T-helper 17 cell (primary cell): ENCODE measurements at regions not wholly inside any gene's neighbourhood (a gene's known extent, or its start where the extent isn't known, plus 50 kb on each side); places are given as distances from the start of the nearest gene placed in this dataset.
"Not testable (repeated sequence)": the region's sequence is repeated elsewhere in the genome, so short reads cannot be mapped to it uniquely, and the experiment has no call there.

Source experiments
- ATAC-seq: fragments of 150-1000 bp; cut with Tn5 transposase; 2 replicates; pipeline ENCODE4 v1.10.0; 2021; ENCODE audit warnings: mild to moderate bottlenecking, moderate library complexity
- DNase-seq, 3 donors: peaks; one replicate each; pipeline versions ENCODE4 v3.0.0 to v3.0.0-alpha.2; 2020 to 2021
- H3K9me3 ChIP-seq: one replicate; pipeline ENCODE4 v1.7.0; 2013; ENCODE audit warnings: low read length, mild to moderate bottlenecking; ENCODE audit not compliant: control insufficient read depth, poor library complexity, severe bottlenecking
- H3K27ac Mint-ChIP-seq: one replicate; pipeline ENCODE4 v1.8.0; 2022; ENCODE audit warnings: mild to moderate bottlenecking, moderate library complexity, mixed read lengths
- H3K27me3 Mint-ChIP-seq: one replicate; pipeline ENCODE4 v1.8.0; 2022; ENCODE audit warnings: mixed read lengths
- H3K36me3 Mint-ChIP-seq: one replicate; pipeline ENCODE4 v1.8.0; 2022; ENCODE audit warnings: low read depth, mixed read lengths
- H3K4me1 Mint-ChIP-seq: one replicate; pipeline ENCODE4 v1.8.0; 2022; ENCODE audit warnings: mild to moderate bottlenecking, mixed read lengths
- H3K4me3 Mint-ChIP-seq: one replicate; pipeline ENCODE4 v1.8.0; 2022; ENCODE audit warnings: mild to moderate bottlenecking, moderate library complexity, mixed read lengths

DNA sequence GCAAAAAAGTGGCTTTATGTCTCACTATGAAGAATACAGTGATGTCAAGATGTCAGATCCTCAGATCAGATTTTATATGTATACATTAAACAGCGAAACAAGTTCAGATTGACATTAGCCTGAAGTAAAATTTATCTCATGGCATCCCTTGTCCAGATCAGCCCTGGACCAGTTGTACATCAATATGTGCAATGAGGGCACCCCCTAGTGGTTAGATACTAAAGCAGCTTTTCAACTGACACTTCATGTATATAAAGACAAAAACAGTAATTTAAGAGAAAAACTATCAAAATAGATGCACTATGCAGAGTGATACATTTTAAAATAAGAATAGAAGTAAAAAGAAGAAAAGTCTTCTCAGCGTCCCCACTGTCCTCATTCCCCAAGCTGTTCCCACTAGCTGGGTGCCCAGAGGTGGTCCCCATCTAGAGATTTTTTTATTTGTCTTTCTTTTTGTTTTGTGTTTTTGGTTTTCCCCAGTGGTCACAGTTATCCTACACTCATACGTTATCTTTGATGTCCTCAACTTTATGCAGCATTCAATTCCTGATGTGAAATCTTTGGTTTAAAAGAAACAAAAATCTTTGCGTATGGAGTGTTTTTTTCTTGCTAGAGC lies 2193.4 kb upstream of the RAG2 start:
- Mint-ChIP-seq H3K36me3 (no peaks in the 10 kb centered on the region), H3K4me3 (no peak overlapping the region), H3K27me3 (no peaks in the 10 kb centered on the region), H3K4me1 (no peaks in the 10 kb centered on the region), H3K27ac (no peak overlapping the region)
- no peaks in the 10 kb centered on the region for H3K9me3 ChIP-seq
- ATAC-seq (no peak), DNase-seq (no peak)

DNA sequence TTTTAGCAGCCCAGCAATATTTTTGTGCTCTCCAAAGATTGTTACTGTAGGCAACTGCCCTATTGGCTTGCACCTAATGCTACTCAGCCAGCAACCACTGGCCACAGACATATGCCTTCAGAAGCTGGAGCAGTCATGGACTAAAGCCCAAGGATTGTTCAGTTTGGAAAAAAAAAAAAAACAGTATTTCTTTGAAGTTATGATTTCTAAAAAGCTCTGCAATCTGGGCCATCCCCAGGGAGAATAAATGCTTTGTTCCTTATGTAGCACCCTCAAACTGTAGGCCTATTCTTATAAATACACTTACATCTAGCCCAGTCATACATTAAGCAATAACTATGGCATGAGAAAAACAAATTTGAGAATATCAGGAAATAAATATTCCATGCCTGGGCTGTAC lies 2190.5 kb upstream of the RAG2 start:
- no peaks in the 10 kb centered on the region for H3K9me3 ChIP-seq
- H3K4me3 Mint-ChIP-seq = no peak overlapping the region
- H3K27me3 Mint-ChIP-seq = no peaks in the 10 kb centered on the region
- H3K36me3 Mint-ChIP-seq = no peaks in the 10 kb centered on the region
- H3K27ac Mint-ChIP-seq = no peak overlapping the region
- DNase-seq = no peak
- no peaks in the 10 kb centered on the region for H3K4me1 Mint-ChIP-seq
- ATAC-seq = no peak

DNA sequence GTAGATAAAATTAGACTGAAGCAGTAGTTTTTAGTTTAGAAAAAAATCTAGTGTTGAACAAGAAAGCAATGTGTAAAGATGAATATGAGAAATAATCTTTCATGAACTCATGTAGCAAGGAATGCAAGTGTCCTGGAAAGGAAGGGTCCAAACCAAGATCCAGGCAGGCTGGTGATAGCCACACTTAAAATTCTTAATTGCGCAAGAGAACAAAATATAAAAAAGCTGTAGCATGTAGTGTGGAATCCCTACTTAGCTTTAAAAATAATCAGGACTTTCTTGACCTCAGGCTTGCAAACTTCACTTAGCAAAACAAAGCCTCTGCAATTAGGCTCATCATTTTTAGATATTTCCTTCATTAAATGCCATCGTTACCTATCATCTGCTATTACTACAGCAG lies 2186.1 kb upstream of the RAG2 start:
- DNase-seq (no peak), ATAC-seq (no peak)
- Mint-ChIP-seq H3K27ac (no peak overlapping the region), H3K36me3 (no peaks in the 10 kb centered on the region), H3K4me3 (no peak overlapping the region), H3K4me1 (no peaks in the 10 kb centered on the region), H3K27me3 (no peaks in the 10 kb centered on the region)
- H3K9me3 ChIP-seq = no peaks in the 10 kb centered on the region

DNA sequence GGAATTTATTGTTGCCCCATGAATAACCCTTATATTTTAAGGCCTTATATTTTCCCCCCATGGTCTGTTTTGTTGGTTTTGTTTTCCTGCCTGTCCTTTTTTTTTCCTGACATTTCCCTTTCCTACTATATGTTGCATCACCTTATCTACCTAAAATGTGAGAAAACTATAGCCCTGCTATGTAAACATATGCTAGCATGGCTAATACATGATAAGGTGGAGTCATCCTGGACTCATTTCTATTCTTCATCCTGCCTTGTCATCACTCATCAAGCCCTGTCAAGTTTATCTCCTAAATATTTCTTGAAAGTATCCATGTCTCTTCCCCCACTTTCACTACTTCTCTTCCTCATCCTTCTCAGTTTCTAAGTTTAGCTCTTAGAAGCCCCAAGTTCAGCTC lies 2168.8 kb upstream of the RAG2 start:
- no peak for ATAC-seq
- no peaks in the 10 kb centered on the region for H3K27me3 Mint-ChIP-seq
- no peaks in the 10 kb centered on the region for H3K4me1 Mint-ChIP-seq
- no peaks in the 10 kb centered on the region for H3K36me3 Mint-ChIP-seq
- no peak overlapping the region for H3K4me3 Mint-ChIP-seq
- no peak overlapping the region for H3K27ac Mint-ChIP-seq
- DNase-seq = no peak
- H3K9me3 ChIP-seq = no peaks in the 10 kb centered on the region

DNA sequence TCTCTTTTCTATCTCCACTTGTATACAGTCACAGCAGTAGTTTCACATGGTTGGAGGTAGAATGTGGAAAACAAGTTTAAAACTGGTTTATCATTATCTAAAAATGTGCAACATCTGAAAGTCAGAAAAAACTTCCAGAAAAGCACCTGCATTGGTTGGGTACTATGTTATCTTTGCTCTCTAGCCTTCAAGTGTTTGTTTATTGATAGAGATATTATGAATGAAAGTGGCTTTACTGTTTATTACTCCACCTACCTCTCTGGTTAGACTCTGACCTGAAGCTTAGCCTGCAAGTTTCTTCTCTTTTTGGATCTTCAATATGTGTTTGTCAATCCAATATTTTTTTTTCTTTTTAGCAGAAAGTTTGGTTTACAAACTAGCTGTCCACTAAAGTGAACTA lies 2161.4 kb upstream of the RAG2 start:
- H3K27ac Mint-ChIP-seq = no peak overlapping the region
- no peaks in the 10 kb centered on the region for H3K9me3 ChIP-seq
- no peak for DNase-seq
- ATAC-seq = no peak
- H3K36me3 Mint-ChIP-seq = no peaks in the 10 kb centered on the region
- H3K4me1 Mint-ChIP-seq = no peaks in the 10 kb centered on the region
- no peak overlapping the region for H3K4me3 Mint-ChIP-seq
- no peaks in the 10 kb centered on the region for H3K27me3 Mint-ChIP-seq

DNA sequence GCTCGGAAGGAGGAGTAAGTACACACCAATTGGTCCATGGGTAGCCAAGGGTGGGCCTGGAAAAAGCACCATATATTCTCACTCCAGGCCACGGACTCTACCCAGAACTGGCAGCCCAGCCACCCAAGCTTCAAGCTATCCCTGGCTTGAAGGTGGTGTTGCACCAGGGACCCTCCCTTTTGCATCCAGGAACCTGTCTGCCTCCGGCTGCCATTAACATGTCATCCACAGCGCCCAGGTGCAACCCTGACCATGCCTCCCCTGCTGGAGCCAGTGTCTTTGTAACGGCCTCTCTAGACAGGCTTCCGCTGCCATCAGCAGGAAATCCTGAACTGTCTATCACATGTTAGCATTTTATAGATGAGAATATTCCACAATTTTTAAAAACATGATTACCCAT lies 2158.5 kb upstream of the RAG2 start:
- Mint-ChIP-seq H3K27me3 (no peaks in the 10 kb centered on the region), H3K27ac (no peak overlapping the region), H3K4me1 (no peaks in the 10 kb centered on the region), H3K4me3 (no peak overlapping the region), H3K36me3 (no peaks in the 10 kb centered on the region)
- DNase-seq (no peak), ATAC-seq (no peak)
- no peaks in the 10 kb centered on the region for H3K9me3 ChIP-seq

DNA sequence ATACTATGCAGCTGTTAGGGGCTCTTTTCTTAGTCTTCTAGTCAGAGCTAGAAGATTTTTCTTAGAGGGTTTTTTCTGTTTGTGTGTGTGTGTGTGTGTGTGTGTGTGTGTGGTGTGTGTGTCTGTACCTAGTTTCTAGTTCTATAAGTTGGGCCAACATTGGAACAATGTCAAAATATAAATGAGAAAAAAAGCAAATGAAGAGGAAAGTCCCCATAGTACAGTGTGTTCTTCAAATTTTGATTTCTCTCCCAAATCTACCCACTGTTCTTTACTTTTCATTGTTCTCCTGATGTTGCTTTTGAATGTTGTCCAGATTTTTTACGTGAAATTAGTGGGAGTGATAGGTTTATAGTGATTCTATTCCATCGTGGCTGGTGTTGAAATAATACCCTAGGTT lies 2153.4 kb upstream of the RAG2 start:
- ATAC-seq (no peak), DNase-seq (no peak)
- no peak overlapping the region for H3K4me3 Mint-ChIP-seq
- H3K27ac Mint-ChIP-seq = no peak overlapping the region
- no peaks in the 10 kb centered on the region for H3K27me3 Mint-ChIP-seq
- H3K4me1 Mint-ChIP-seq = no peaks in the 10 kb centered on the region
- no peaks in the 10 kb centered on the region for H3K36me3 Mint-ChIP-seq
- H3K9me3 ChIP-seq = no peaks in the 10 kb centered on the region

DNA sequence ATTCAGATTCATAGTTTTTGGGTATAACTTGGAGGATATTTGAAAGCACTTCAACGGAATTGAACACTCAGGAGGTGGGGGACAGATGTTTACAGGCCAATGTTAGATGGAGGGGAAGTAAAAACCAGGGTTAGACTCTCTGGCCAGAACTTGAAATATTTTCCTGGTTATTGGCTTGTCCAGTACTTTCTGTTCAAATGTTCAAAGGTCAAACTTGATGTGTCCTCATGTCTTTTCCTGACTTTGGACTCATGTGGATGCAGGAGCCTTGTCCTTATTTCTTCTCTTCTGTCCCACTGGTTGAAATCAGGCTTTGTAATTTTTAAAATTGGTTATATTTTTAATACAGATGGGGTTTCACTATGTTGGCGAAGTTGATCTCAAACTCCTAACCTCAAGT lies 2148.5 kb upstream of the RAG2 start:
- not testable (repeated sequence) for H3K27me3 Mint-ChIP-seq, H3K4me3 Mint-ChIP-seq, H3K4me1 Mint-ChIP-seq, DNase-seq, H3K9me3 ChIP-seq, ATAC-seq, H3K27ac Mint-ChIP-seq, H3K36me3 Mint-ChIP-seq

DNA sequence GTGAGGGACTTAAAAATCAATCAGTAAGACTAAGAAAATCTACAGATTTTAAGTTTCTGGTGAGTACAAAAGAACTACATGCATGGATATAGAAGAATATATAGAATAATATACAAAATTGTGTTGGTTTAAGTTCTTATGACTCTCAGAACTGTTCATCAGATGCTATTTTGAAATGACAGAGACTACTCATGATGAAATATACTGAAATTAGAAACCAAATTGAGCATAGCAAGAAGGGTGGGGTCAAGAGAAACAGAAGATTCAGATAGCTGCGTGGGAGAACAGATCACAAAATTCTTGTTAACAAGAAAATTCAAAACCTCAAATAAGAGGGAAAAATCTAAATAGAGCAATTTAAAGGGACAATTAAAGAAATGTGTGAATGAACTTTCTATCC lies 2125.3 kb upstream of the RAG2 start:
- H3K27ac Mint-ChIP-seq = no peak overlapping the region
- no peaks in the 10 kb centered on the region for H3K4me1 Mint-ChIP-seq
- no peaks in the 10 kb centered on the region for H3K36me3 Mint-ChIP-seq
- ATAC-seq (no peak), DNase-seq (no peak)
- no peak overlapping the region for H3K4me3 Mint-ChIP-seq
- no peaks in the 10 kb centered on the region for H3K27me3 Mint-ChIP-seq
- H3K9me3 ChIP-seq = no peaks in the 10 kb centered on the region

DNA sequence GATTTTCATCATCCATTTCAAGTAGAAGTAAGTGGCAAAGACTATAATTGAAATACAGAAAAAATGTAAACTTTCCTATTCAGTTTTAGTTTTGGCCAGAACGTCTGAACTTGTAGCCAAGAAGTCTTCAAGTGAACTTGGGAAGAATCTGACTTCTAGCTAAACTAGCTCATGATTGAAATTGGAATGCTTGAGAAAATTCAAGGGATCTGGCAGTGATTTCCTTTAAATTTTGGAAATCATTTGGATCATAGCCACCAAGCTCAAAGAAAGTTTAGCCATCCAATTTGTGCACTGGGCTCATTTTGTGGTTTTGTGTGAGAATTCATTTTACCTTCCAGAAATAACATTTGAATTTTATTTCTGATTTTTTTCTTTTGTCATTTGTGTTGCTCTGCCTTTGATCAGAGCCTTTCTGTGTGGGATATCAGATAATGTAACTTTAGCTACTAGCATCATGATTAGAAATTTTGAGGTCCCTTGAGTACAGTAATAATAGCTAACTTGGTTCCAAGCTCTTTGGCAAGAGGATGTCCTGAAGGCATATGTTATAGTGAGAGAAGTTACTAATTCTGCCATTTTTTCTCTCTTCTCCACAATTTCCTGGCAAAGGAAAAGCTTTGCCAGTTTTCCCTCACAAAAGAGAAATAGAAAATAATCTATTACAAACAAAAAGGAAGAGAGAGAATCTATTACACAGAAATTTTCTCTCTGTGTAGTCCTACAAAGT lies 2123.7 kb upstream of the RAG2 start:
- H3K4me1 Mint-ChIP-seq = no peaks in the 10 kb centered on the region
- ATAC-seq = no peak

DNA sequence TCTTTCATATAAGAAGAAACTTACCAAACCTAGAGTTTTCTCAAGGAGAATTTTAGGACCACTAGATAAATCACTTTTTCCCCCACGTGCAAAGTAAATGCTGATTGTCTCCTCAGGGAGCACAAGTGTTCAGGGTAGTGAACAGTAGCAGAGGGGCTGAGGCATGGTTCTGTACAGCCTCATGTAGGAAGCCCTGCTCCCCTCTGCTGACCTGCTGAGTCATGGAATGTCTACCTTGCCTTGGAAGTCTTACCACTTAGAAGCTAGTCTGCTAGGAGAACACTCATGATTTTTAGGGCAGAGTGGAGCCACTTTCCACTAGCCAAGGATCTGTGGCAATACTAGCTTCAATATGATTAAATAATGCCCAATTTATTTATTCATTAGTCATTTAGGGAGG lies 2120.6 kb upstream of the RAG2 start:
- DNase-seq = no peak
- Mint-ChIP-seq H3K4me1 (no peaks in the 10 kb centered on the region), H3K36me3 (no peaks in the 10 kb centered on the region), H3K27me3 (no peaks in the 10 kb centered on the region), H3K4me3 (no peak overlapping the region), H3K27ac (no peak overlapping the region)
- no peak for ATAC-seq
- H3K9me3 ChIP-seq = no peaks in the 10 kb centered on the region

More for the DNA sequence above, 2123.7 kb upstream of the RAG2 start:
- Mint-ChIP-seq H3K27me3 (no peaks in the 10 kb centered on the region), H3K27ac (no peak overlapping the region), H3K4me3 (no peak overlapping the region), H3K36me3 (no peaks in the 10 kb centered on the region)
- H3K9me3 ChIP-seq = no peaks in the 10 kb centered on the region
- no peak for DNase-seq

DNA sequence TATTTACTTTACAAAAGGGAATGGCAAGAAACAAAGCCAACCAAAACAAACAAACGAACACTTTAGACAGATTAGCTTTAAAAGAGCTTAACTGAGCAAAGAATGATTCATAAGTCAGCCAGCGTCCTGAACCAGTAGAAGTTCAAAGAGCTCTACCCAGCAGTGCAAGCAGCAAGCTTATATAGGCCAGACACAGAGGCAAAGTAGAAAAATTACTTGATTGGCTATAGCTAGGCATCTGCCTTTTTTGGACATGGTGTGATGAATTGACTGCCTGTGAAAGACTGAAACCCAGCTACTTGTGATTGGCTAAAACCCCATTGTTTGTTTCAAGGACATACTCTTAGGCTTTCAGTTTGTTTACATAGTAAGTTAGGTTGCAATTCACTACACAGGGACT lies 2120.0 kb upstream of the RAG2 start:
- no peak overlapping the region for H3K4me3 Mint-ChIP-seq
- H3K36me3 Mint-ChIP-seq = no peaks in the 10 kb centered on the region
- no peaks in the 10 kb centered on the region for H3K9me3 ChIP-seq
- no peaks in the 10 kb centered on the region for H3K27me3 Mint-ChIP-seq
- H3K27ac Mint-ChIP-seq = no peak overlapping the region
- no peak for ATAC-seq
- DNase-seq = no peak
- no peaks in the 10 kb centered on the region for H3K4me1 Mint-ChIP-seq

DNA sequence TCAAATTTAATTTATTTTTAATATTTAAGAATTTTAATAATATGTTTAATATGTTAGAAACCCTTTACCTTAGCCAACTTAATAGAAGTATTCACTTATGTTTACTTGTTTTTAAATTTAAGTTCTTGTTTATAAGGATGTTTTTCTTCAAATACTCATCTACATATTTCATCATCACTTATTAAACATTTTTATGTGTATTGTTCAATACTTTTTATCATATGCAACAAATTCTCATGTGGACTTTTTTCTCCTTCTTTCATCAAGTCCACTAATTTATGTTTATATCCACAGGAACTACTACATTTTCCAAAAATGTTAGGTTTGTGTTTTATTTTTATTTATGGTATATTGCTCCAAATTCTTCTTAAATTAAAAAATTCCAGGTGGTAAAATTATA lies 2113.1 kb upstream of the RAG2 start:
- no peak overlapping the region for H3K27ac Mint-ChIP-seq
- H3K4me3 Mint-ChIP-seq = no peak overlapping the region
- no peaks in the 10 kb centered on the region for H3K36me3 Mint-ChIP-seq
- H3K27me3 Mint-ChIP-seq = no peaks in the 10 kb centered on the region
- DNase-seq (no peak), ATAC-seq (no peak)
- no peaks in the 10 kb centered on the region for H3K9me3 ChIP-seq
- H3K4me1 Mint-ChIP-seq = no peaks in the 10 kb centered on the region

DNA sequence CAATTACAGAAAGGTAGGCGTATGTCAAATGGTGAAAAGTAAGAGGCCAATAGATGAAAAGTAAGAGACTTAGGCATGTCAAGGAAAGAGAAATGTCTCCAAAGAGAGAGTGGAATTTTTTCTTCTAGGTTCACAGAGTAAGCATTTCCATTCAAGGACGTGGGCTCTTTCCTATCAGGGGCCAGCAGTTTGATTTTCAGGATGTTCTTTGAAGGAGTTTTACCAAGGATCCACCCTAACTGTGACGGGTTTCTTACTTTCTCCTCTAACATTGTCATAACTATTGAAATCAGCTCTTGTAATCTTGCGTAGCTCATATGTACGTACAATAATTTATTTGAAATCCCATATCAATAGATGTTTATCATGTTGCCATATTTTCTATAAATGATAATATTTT lies 2112.2 kb upstream of the RAG2 start:
- DNase-seq (no peak), ATAC-seq (no peak)
- no peaks in the 10 kb centered on the region for H3K4me1 Mint-ChIP-seq
- H3K27ac Mint-ChIP-seq = no peak overlapping the region
- no peaks in the 10 kb centered on the region for H3K36me3 Mint-ChIP-seq
- H3K27me3 Mint-ChIP-seq = no peaks in the 10 kb centered on the region
- no peak overlapping the region for H3K4me3 Mint-ChIP-seq
- no peaks in the 10 kb centered on the region for H3K9me3 ChIP-seq
